ENCODE measurements at regions not wholly inside any gene's neighbourhood (a gene's known extent, or its start where the extent isn't known, plus 50 kb on each side); places are given as distances from the start of the nearest gene placed in this dataset.

DNA sequence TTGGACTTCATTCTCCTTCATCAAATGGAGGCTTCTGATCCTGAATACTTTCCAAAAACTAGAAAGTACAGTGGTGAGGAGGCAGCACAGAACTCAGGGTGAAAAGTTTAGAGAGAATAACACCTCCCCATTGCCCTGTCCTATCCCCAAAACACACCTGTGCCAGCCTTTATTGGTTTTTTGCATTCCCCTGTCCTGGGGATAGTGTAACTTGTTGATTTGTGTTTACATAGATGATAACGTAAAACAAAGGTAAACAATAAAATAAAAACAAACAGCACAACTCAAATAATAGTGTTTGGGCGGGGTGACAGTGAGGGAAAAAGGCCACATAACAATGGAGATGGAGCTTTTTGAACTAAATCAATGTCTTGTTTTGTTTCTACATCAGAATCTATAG is 1917.7 kb downstream of the TP53TG3F start:
- DNase-seq (ENCODE audit: low read depth in 3 of 3): no peak

DNA sequence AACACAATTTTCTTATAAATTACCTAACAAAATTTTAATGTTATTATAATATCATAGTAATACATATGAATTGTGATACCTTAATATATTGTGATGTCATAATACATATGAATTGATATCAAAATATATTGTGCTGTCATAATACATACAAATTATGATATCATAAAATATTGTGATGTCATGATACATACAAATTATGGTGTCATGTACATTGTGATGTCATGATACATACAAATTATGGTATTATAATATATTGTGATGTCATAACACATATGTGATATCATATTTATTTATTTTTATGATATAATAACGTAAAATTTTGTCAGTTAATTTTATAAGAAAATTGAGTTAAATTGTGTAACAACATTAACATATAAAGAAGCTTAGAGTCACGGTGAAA is 1927.2 kb downstream of the TP53TG3F start:
- DNase-seq (ENCODE audit: low read depth in 3 of 3): no peak

DNA sequence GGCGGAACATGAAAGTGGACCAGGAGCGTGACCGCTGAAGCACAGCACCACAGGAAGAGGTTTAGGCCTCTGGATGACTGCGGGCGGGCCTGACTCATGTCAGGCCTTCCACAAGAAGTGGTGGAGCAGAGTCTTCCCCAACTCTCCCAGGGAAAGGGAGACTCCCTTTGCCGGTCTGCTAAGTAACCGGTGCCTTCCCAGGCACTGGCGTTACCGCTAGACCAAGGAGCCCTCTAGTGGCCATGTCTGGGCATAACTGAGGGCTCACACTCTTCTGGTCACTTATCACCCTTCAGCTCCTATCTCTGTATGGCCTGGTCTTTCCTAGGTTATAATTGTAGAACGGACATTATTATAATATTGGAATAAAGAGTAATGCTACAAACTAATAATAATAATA is 1931.9 kb downstream of the TP53TG3F start:
- peak in 1 of 3 experiments; percentile 22 for DNase-seq (ENCODE audit: low read depth in 3 of 3)

DNA sequence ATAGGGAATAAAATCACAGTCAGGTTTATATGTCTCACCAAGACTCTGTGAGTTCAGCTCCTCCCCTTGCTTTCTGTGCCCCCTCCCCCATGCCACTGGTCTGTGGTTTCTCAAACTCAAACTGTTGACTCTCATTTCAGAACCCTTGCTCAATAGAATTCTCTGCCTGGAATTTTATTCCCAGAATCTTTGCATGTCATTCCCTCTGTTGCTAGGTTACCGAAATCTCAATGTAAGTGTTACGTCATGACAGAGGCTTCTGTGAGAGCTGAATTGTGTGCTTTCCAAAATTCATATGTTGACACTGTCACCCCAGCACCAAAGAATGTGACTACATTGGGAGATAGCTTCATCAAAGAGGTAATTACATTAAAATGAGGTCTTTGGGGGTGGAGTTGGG is 1938.8 kb downstream of the TP53TG3F start:
- no peak for DNase-seq (ENCODE audit: low read depth in 3 of 3)

DNA sequence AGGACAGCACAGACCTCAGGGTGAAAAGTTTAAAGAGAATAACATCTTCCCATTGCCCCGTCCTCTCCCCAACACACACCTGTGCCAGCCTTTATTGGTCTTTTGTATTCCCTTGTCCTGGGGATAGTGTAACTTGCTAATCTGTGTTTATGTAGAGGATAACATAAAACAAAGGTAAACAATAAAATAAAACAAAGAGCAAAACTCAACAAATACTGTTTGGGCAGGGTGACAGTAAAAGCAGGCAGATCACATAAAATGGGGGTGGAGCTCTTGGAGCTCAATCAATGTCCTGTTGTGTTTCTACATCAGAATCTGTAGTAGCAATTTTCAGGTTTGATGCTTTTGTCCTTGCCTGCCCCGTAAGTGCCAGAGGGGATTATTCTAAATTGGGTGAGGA is 1939.7 kb downstream of the TP53TG3F start:
- no peak for DNase-seq (ENCODE audit: low read depth in 3 of 3)

DNA sequence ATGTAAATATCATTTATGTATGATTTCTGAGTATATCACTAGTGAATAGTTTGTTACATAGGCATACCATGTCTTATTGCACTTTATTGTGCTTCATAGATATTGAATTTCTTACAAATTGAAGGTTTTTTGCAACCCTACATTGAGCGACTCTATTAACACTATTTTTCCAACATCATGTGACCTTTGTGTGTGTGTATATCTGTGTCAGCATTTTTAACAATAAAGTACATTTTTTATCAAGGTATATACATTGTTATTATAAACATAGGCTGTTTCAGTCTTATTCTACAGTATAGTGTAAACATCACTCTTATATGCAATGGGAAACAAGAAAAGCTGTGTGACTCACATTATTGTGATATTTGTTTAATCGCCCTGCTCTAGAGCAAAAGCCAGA is 1944.9 kb downstream of the TP53TG3F start:
- no peak for DNase-seq (ENCODE audit: low read depth in 3 of 3)

DNA sequence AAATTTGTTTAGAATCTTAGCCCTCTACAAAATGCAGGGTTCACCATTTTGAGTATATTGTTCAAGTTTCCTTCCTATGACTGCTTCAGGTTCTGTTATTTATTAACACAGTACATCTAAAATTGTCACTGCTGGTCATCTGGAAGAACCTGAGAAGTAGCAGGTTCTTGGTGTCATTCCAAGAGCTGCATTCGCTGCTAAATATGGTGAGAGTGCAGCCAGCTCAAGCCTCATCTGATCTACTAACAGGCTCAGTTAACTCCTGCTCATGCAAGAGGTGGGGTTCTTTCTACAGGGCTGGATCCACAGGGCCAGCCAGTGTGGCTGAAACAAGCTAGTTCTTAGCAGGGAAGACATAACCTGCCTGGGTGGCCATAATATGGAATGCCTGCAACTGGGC is 1946.1 kb downstream of the TP53TG3F start:
- no peak for DNase-seq (ENCODE audit: low read depth in 3 of 3)

DNA sequence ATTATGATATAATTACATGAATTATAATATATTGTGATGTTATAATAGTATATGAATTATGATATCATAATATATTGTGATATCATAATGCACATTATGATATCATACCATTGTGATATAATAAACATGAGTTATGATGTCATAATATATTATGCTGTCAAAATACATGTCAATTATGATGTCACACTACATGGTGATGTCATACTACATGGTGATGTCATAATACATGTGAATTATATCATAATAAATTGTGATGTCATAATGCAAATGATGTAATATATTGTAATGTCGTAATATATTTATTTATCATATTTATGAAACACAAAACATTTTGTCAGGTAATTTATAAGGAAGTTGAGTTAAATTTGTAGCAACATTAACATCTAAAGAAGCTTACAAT is 1950.1 kb downstream of the TP53TG3F start:
- DNase-seq (ENCODE audit: low read depth in 3 of 3): no peak

DNA sequence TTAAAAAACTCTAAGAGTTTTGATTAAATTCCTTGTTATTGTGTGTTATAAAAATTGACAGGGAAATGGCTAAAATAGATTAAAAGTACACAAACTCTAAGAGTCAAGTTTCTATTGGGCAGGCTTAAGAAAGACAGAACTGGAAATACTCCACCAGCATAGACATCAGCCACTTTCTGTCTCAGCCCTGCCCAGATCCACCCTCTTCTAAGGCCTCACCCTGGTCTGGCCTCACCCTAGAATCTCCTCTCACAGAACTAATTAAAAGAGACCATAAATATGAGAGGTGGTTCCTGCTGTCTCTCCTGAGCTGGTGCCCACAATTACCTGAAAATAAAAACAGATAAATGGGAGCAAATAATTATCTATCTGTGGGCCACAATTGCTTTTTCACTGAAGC is 1951.0 kb downstream of the TP53TG3F start:
- DNase-seq (ENCODE audit: low read depth in 3 of 3): no peak

DNA sequence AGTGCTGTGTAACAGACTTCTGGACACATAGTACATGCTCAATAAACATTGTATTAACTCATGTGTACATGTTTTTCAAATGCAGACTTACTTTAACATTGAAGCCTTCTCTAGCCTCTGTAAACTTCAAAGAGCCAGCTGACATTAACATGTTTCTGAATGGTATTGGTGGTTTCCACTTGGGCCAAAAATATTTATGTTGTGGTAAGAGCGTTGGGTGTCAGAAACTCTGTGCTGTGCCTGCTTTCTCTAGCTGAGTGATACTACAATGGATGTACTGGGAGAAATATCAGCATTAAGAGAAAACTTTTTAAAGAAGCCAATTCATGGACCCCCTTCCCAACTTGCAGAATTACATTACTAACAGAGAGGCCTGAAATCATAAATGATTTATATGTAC is 1951.7 kb downstream of the TP53TG3F start:
- no peak for DNase-seq (ENCODE audit: low read depth in 3 of 3)

DNA sequence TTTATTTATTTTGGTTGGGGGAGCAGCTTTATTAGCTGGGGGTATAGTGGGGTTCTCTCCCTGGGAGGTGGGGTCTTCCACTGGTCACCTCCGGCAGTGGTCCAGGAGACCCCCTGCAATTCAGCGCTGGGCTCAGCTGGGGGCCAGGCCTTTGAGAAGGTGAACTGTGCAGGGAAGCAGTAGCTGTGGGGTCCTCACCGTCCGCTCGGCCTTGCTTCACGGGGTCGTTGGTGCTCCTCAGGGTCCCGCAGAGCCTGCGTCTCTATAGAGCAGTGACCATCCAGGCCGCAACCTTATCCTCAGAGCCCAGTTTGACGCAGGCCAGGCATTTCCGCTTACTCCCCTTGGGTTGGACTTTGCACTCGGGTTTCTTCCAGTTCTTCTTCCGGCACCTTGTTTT is 1954.7 kb downstream of the TP53TG3F start:
- no peak for DNase-seq (ENCODE audit: low read depth in 3 of 3)

DNA sequence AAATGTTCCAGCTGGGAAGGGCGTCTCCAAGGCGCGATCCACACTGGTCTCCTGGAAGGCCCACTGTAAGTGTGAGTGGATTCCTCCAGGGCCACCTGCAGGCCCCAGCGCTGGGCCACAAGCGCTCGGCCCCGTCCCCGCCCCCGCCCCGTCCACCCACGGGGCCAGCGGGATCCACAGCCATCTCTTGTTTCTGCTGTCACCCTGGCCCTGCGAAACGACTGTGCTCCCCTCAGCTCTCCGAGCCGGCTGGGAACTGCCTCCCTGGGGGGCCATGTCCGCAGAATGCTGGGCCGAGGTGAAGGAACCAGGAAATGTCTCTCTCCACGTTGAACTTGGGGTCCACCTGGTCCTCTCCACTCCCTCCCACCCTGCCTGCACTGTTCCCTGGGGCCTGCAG is 1955.2 kb downstream of the TP53TG3F start:
- no peak for DNase-seq (ENCODE audit: low read depth in 3 of 3)

DNA sequence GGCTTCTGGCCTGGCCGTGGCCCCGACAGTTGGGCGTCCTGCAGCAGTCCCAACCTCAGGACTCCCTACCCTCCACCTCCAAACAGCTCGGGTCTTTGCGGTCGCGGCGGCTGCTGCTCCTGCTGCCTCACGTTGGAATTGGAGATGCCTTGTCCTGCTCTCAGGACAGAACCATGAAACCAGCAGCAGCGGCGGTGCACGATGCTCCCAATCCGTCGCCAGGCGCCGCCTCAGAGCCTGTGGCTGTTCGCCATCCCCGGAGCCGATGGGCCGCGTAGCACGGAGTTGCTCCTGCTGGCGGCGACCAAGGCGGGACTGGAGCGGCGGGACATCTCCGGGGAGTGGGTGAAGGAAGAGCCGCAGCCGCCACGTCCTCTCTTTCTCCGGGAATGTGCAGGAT is 1965.9 kb downstream of the TP53TG3F start:
- DNase-seq (ENCODE audit: low read depth in 3 of 3): no peak

DNA sequence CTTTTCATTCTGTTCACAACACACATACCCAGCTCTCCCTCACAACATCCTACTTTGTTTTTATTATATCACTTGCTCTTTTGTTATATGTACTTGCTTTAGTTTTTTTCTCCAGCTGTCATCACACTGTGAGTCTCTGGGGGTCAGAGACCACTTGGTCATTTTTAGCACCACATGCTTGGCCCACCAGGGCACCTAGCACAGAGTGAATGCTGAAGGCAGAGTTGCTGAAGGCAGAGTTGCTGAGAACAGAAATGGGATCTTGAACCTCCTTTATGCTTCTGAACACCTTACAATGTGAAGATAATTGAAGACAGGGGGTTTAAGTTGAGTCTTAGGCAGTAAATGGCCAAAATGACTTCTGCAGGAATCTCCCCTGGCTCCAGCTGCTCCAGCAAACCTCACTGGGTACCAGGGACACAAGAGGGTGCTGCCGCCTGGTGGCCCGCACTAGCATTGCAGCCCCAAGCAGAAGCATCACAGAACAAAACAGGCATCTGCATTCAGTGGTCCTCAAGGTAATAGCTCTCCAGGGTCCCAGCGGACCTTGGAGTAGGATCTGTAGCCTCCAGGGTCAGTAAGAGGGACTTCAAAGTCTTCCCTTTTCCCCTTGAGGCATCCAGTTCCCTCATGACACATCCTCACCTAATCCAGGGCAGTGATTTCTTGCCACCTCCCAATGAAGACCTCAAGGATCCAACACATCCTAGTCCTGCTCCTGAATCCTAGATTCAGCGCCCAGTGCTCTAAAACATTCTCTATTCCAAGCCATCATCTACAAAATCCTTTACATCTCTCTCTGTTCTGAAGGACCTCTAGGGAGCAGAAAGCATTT is 1972.6 kb downstream of the TP53TG3F start:
- peak in 1 of 3 experiments; percentile 16 for DNase-seq (ENCODE audit: low read depth in 3 of 3)

DNA sequence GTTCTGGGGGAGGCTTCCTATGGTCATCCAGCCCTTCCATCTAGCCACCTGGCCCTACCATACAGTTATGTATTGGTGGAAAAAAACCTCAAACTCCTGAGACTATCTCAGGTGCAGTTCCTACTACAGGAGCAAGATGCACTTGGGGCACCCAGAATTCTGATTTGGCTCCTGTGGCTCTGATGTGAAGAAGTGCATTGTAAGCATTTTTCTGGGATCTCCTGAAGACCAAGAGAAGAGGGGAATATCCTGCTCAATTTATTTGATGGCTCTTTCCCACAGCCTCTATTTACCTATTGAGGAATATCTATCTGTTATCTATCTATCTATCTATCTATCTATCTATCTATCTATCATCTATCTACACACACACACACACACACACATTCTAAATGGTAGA is 1981.5 kb downstream of the TP53TG3F start:
- DNase-seq (ENCODE audit: low read depth in 3 of 3): no peak

DNA sequence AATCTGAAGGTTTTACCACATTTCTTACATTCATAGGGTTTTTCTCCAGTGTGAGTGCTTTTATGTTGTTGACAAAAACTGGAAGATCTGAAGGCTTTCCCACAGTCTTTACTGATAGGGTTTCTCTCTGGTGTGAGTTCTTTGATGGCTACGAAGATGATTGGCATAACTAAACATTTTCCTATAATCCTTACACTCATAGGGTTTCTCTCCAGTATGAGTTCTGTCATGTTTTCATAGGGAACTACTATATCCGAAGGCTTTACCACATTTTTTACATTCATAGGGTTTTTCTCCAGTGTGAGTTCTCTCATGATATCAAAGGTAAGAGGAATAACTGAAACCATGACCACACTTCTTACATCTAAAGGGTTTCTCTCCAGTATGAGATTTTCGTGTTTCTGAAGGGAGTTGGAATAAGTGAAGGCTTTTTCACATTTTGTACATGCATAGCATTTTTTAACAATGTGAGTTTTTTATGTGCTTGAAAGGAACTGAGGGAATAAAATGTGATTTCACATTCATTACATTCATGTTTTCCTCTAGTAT is 1987.7 kb downstream of the TP53TG3F start:
- DNase-seq (ENCODE audit: low read depth in 3 of 3): no peak

DNA sequence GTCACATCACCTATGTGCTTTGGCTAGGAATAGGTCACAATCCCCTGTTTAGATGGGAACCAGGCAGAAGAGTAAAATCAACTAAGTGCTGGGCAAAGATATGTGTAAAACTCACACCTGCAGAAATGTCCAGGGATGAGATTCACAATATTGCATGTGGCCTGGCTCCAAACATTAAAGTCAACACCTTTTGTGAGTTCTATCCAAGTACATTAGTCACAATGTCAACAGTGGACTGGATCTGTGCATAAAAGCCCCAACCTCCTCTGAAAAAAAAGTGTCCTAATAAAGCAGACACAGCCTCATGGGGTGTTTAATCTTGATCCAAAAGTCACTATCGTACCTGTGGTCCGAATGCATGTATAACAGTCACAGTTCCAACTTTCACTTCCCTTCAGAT is 1990.3 kb downstream of the TP53TG3F start:
- DNase-seq (ENCODE audit: low read depth in 3 of 3): no peak

DNA sequence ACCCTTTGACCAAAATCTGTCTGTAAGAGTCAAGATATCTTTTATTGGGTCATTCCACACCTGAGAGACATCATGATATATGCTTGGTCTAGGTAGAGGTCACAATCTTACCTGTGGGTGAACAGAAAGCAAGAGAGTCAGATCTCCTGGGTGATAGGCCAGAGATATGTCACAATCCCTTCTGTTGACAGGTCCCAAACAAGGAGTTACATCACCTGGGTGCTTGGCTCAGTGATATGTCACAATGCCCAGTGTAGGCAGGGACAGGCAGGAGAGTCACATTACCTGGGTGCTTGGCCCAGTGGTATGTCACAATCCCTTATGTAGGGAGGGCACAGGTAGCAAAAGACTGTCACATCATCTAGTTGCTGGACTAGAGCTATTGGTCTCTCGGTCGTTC is 1991.2 kb downstream of the TP53TG3F start:
- DNase-seq (ENCODE audit: low read depth in 3 of 3): no peak

DNA sequence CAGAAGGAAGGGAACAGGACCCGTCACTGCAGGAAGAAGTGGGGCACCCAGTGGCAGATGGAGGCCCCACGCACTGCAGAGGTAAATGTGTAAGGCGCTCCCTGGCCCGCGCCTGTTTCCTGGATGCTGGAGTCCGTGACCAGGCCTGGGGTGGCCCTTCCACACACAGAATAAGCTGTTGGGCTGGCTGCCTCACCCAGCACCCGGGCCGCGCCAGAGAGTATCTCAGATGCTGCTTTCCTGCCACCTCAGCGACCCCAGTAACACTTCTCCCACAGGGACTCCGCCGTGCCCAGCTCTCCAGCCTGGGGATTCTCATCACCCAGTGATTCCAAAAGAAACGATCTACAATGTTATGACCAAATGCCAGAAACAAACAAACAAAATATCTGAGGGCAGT is 1993.1 kb downstream of the TP53TG3F start:
- DNase-seq (ENCODE audit: low read depth in 3 of 3): no peak

DNA sequence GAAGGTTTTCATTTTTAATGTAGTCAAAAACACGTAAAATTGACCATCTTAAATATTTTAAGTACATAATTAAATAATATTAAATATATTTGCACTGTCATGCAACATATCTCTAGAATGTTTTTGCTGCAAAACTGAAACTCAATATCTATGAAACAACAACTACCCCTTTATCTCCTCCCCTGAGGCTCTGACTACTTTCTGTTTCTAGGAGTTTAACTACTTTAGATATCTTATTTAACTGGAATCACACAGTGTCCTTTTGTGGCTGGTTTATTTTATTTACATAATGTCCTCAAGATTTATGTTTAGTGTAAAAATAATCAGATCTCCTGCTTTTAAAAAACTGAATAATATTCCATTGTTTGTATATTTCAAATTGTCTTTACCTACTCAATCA is 2003.9 kb downstream of the TP53TG3F start:
- DNase-seq (ENCODE audit: low read depth in 3 of 3): no peak

DNA sequence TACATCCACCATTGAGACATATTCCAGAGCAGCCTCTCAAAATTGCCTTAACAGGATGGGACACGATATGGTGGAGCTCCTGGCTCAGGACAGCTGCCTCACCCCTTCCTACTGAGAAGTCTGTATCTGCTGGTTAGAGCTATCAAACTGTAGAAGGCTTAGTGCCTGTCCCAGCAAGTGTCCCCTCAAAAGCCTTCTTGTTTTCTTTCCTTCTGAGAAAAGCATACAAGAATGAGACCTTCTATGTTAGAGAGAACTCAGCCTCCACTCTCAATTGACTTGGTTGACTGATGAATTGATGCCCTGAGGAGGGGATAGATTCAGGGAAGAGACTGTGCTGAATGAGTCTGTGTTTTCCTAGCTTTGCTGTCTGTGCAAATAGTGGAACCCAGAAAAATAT is 2020.9 kb downstream of the TP53TG3F start:
- no peak for DNase-seq (ENCODE audit: low read depth in 3 of 3)

DNA sequence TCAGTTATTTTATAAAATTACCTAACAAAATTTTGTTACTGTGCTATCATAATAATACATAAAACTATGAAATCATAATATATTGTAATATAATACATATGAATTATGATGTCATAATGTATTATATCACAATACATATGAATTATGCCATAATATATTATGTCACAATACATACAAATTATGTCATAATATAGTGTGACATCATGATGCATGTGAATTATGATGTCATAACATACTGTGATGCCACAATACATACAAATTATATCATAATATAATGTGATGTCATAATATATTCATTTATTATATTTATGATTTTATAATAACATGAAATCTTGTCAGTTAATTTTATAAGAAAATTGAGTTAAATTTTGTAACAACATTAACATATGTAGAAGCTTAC is 2021.6 kb downstream of the TP53TG3F start:
- no peak for DNase-seq (ENCODE audit: low read depth in 3 of 3)

DNA sequence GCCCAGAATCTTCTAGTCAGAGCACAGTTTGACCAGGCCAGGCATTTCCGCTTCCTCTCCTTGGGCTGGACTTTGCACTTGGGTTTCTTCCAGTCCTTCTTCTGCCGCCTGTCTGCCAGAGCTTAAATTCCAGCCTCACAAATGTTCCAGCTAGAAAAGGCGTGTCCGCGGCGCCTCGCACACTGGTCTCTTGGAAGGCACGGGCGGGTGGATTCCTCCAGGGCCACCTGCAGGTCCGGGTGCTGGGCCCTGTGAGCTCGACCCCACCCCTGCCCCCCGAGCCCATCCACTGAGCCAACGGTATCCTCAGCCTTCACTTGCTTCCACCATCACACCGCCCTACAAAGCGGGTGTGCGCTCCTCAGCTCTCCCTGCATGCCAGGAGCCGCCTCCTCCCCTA is 2026.5 kb downstream of the TP53TG3F start:
- no peak for DNase-seq (ENCODE audit: low read depth in 3 of 3)

DNA sequence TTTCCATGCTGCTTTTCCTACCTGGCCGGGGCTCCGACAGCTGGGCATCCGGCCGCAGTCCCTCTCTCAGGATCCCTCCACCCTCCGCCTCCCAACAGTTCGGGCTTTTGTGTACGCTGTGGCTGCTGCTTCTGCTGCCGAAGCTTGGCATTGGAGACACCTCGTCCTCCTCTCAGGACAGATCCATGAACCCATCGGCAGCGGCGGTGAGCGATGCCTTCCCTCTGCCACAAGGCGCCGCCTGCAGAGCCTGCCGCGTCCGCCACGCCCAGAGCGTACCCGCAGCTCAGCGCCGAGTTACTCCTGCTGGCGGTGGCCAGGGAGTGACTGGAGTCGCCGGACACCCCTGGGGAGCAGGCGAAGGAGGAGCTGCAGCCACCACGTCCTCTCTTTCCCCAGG is 2032.8 kb downstream of the TP53TG3F start:
- DNase-seq (ENCODE audit: low read depth in 3 of 3): no peak
